SU-DHL-6 (cell line): ENCODE measurements at regions not wholly inside any gene's neighbourhood (a gene's known extent, or its start where the extent isn't known, plus 50 kb on each side); places are given as distances from the start of the nearest gene placed in this dataset.

Experiments used
- H2AFZ ChIP-seq: fragments of 200-600 bp; sonication (generic); 2 replicates; pipeline ENCODE4 v1.6.1; 2014; ENCODE audit warnings: low read depth, mild to moderate bottlenecking, moderate library complexity, mixed read lengths, antibody characterized with exemption, low read length; ENCODE audit not compliant: severe bottlenecking
- H3F3A ChIP-seq: fragments of 200-600 bp; shearing (Covaris generic); 2 replicates; pipeline ENCODE4 v1.6.0; 2016; ENCODE audit warnings: antibody characterized with exemption, mild to moderate bottlenecking; ENCODE audit not compliant: insufficient read depth
- H3K27ac ChIP-seq: fragments of 200-600 bp; sonication (generic); 2 replicates; pipeline ENCODE4 v1.5.1; 2016; ENCODE audit warnings: low read depth, mild to moderate bottlenecking, low read length, moderate library complexity, mixed read lengths
- H3K27me3 ChIP-seq: fragments of 200-600 bp; sonication (generic), shearing (Covaris generic); 2 replicates; pipeline ENCODE4 v1.6.0; 2014; ENCODE audit warnings: mild to moderate bottlenecking, low read length
- H3K36me3 ChIP-seq: fragments of 200-600 bp; sonication (generic); 2 replicates; pipeline ENCODE4 v1.6.1; 2014; ENCODE audit warnings: mild to moderate bottlenecking, low read length, mixed read lengths
- H3K4me2 ChIP-seq: fragments of 300-600, 200-600 bp; shearing (Covaris generic), sonication (generic); 2 replicates; pipeline ENCODE4 v1.6.0; 2014; ENCODE audit warnings: low read length, low read depth, mild to moderate bottlenecking; ENCODE audit not compliant: poor library complexity, severe bottlenecking
- H3K4me3 ChIP-seq: fragments of 200-600 bp; sonication (generic); 2 replicates; pipeline ENCODE4 v1.5.1; 2014; ENCODE audit warnings: antibody characterized with exemption, low read length, mild to moderate bottlenecking, mixed read lengths; ENCODE audit not compliant: insufficient read depth, poor library complexity, severe bottlenecking
- H3K79me2 ChIP-seq: fragments of 200-600 bp; sonication (generic); 2 replicates; pipeline ENCODE4 v1.6.1; 2014; ENCODE audit warnings: mild to moderate bottlenecking, low read length, moderate library complexity; ENCODE audit not compliant: insufficient read depth
- H3K9ac ChIP-seq: fragments of 200-600 bp; sonication (generic); 2 replicates; pipeline ENCODE4 v1.7.0; 2014; ENCODE audit warnings: mild to moderate bottlenecking, low read length
- H3K9me2 ChIP-seq: fragments of 200-600 bp; sonication (generic); replicated peaks from 2 replicates; pipeline ENCODE4 v1.6.1; 2014; ENCODE audit warnings: low read length; ENCODE audit not compliant: insufficient read depth
- H3K9me3 ChIP-seq: fragments of 200-600 bp; sonication (generic); 2 replicates; pipeline ENCODE4 v1.6.1; 2014; ENCODE audit warnings: low read length, mixed read lengths; ENCODE audit not compliant: insufficient read depth
- H4K20me1 ChIP-seq: fragments of 200-600 bp; sonication (generic); 2 replicates; pipeline ENCODE4 v1.6.1; 2014; ENCODE audit warnings: low read depth, mild to moderate bottlenecking, antibody characterized with exemption, low read length, moderate library complexity, mixed read lengths
- CTCF ChIP-seq: fragments of 200-600 bp; sonication (generic); IDR thresholded peaks from one replicate; pipeline ENCODE4 v1.5.1; 2017; ENCODE audit warnings: antibody characterized with exemption, mild to moderate bottlenecking, low read length, moderate library complexity; ENCODE audit not compliant: insufficient read depth, poor library complexity, severe bottlenecking
- EZH2phosphoT487 ChIP-seq: fragments of 200-600 bp; sonication (generic), shearing (Covaris generic); conservative IDR thresholded peaks from 2 replicates; pipeline ENCODE4 v1.6.1; 2018; ENCODE audit warnings: mild to moderate bottlenecking, antibody characterized with exemption, low read length, moderate library complexity, mixed read lengths

GRCh38 chr4:37058826-37059225 lies 185.7 kb upstream of the NWD2 start:
- H2AFZ ChIP-seq = no peak overlapping the region
- H3K4me3 ChIP-seq = no peak overlapping the region
- H3K9me2 ChIP-seq = no peaks in the 10 kb centered on the region
- no peaks in the 10 kb centered on the region for H3K27me3 ChIP-seq
- no peaks in the 10 kb centered on the region for H3K9me3 ChIP-seq
- no peak overlapping the region for H3K4me2 ChIP-seq
- no peaks in the 10 kb centered on the region for H3F3A ChIP-seq
- H4K20me1 ChIP-seq = no peaks in the 10 kb centered on the region
- no peaks in the 10 kb centered on the region for H3K79me2 ChIP-seq
- H3K27ac ChIP-seq = no peak overlapping the region
- H3K9ac ChIP-seq = no peak overlapping the region
- no peaks in the 10 kb centered on the region for H3K36me3 ChIP-seq
- TF ChIP-seq CTCF = no peak
- TF ChIP-seq EZH2phosphoT487 = no peak

DNA sequence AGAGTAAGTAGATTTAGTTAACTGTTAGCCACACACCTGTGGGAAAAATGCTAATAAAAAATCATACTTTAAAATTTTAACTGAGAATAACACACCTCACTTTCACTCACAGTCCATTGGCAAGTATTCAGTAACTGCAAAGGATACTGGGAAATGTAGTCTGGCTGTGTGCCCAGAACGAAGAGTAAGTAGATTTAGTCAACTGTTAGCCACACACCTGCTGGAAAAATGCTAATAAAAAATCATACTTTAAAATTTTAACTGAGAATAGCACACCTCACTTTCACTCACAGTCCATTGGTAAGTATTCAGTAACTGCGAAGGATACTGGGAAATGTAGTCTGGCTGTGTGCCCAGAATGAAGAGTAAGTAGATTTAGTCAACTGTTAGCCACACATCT lies 178.4 kb upstream of the NWD2 start:
- Histone ChIP-seq H3K27me3 (no peaks in the 10 kb centered on the region), H3K79me2 (no peaks in the 10 kb centered on the region), H3K4me2 (no peak overlapping the region), H4K20me1 (no peaks in the 10 kb centered on the region), H2AFZ (no peak overlapping the region), H3K27ac (no peak overlapping the region), H3K9ac (no peak overlapping the region), H3K9me3 (no peaks in the 10 kb centered on the region), H3K9me2 (no peaks in the 10 kb centered on the region), H3F3A (no peaks in the 10 kb centered on the region), H3K4me3 (no peak overlapping the region), H3K36me3 (no peaks in the 10 kb centered on the region)
- no peak for TF ChIP-seq EZH2phosphoT487
- no peak for TF ChIP-seq CTCF

DNA sequence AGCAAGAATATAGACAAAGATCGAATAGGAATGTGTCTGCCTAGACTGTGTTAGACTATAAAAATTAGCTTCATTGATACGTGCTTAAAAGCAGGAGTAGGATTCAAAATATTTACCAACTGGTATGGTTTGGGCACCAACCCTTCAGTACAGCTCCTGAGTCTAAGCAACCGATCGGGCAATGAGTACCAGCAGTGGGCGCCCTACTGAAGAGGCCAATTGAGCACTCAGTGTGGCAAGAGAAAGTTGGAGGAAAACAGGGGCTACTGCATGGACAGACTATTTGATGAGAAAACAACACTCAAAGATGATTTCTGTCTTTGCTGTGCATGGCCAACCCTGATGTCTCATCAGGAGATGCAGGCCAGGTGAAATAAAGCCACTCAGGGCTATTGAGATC lies 176.0 kb upstream of the NWD2 start:
- Histone ChIP-seq H3K27ac (no peak overlapping the region), H3K27me3 (no peaks in the 10 kb centered on the region), H3K9me3 (no peaks in the 10 kb centered on the region), H4K20me1 (no peaks in the 10 kb centered on the region), H3K36me3 (no peaks in the 10 kb centered on the region), H2AFZ (no peak overlapping the region), H3K79me2 (no peaks in the 10 kb centered on the region), H3K9me2 (no peaks in the 10 kb centered on the region), H3K4me3 (no peak overlapping the region), H3F3A (no peaks in the 10 kb centered on the region), H3K4me2 (no peak overlapping the region), H3K9ac (no peak overlapping the region)
- no peak for TF ChIP-seq EZH2phosphoT487
- peak; percentile 12 for TF ChIP-seq CTCF

DNA sequence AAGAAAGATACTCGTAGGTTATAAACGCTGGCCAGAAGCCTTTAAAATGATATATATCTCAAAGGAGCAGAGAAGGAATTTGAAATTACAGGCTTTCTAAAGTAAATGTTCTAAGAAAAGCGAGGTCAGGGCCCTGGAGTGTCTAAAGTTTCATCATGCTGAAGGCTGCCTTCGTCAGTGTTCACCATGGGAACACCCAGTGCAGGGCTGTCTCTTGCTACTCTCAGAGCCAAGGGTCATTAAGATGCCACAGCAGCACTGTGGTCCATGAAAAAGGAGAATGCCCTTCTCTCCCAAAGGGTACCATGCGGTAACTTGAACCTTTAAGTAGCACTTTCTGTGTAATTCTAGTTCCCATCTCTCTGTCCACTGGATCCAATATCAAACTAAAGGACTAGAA lies 174.5 kb upstream of the NWD2 start:
- H4K20me1 ChIP-seq = no peaks in the 10 kb centered on the region
- H2AFZ ChIP-seq = no peak overlapping the region
- H3K9me3 ChIP-seq = no peaks in the 10 kb centered on the region
- no peak overlapping the region for H3K4me2 ChIP-seq
- H3K9me2 ChIP-seq = no peaks in the 10 kb centered on the region
- TF ChIP-seq EZH2phosphoT487 (no peak), CTCF (no peak)
- no peak overlapping the region for H3K4me3 ChIP-seq
- H3K36me3 ChIP-seq = no peaks in the 10 kb centered on the region
- H3F3A ChIP-seq = no peaks in the 10 kb centered on the region
- H3K9ac ChIP-seq = no peak overlapping the region
- no peaks in the 10 kb centered on the region for H3K79me2 ChIP-seq
- H3K27me3 ChIP-seq = no peaks in the 10 kb centered on the region
- H3K27ac ChIP-seq = no peak overlapping the region
